Endothelial cell of umbilical vein (primary cell): ENCODE measurements at regions not wholly inside any gene's neighbourhood (a gene's known extent, or its start where the extent isn't known, plus 50 kb on each side); places are given as distances from the start of the nearest gene placed in this dataset.

ENCODE experiments used
- BruUV-seq: library from RNA; stranded (reverse); fragments of 400-500 nt; replicated peaks from 2 replicates; lab custom pipeline; 2021; lab: Mats Ljungman, UMichigan
- CTCF ChIA-PET: fragments of 300-600, 350-600 bp; sonication (Branson Sonifier 250); formaldehyde crosslinking; loops from one replicate; lab custom pipeline; 2021; ENCODE audit warnings: antibody characterized with exemption, inconsistent platforms; lab: Charles Lee
- POLR2A ChIA-PET: fragments of 300-600, 350-600 bp; sonication (Branson Sonifier 250); formaldehyde crosslinking; loops from one replicate; lab custom pipeline; 2021; ENCODE audit warnings: antibody characterized with exemption, inconsistent platforms; lab: Charles Lee
- DNase-seq: peaks from one replicate; pipeline ENCODE4 v3.0.0-alpha.2; 2011; ENCODE audit warnings: low read depth, low spot score
- FAIRE-seq: peaks from 2 replicates; lab custom pipeline; 2011; peaks lifted over from hg19 to GRCh38; lab: Jason Lieb, UNC
- H2AFZ ChIP-seq: 2 replicates; pipeline ENCODE4 v1.6.0; 2012; ENCODE audit warnings: low read depth, low read length, control low read depth, inconsistent platforms
- H3K27ac ChIP-seq: 2 replicates; pipeline ENCODE4 v1.5.1; 2011; ENCODE audit warnings: low read depth, mild to moderate bottlenecking, control low read depth, low read length, moderate library complexity; ENCODE audit not compliant: insufficient read depth
- H3K27me3 ChIP-seq, 2 experiments: 2 replicates each; pipeline versions ENCODE4 v1.6.0 to v1.6.1; 2011; ENCODE audit warnings: low read length in 2 of 2, mixed read lengths in 1 of 2; ENCODE audit not compliant: control insufficient read depth in 2 of 2, insufficient read depth in 2 of 2
- H3K36me3 ChIP-seq, 2 experiments: 2 replicates in 1 of 2; 3 replicates in 1 of 2; pipeline ENCODE4 v1.5.1; 2011; ENCODE audit warnings: low read length in 2 of 2, mild to moderate bottlenecking in 1 of 2, moderate library complexity in 1 of 2; ENCODE audit not compliant: control insufficient read depth in 2 of 2, insufficient read depth in 2 of 2; ENCODE audit errors: extremely low read depth in 1 of 2
- H3K4me1 ChIP-seq: 3 replicates; pipeline ENCODE4 v1.5.1; 2011; ENCODE audit warnings: mild to moderate bottlenecking, low read length; ENCODE audit not compliant: control insufficient read depth, insufficient read depth; ENCODE audit errors: extremely low read depth
- H3K4me2 ChIP-seq: 2 replicates; pipeline ENCODE4 v1.6.1; 2011; ENCODE audit warnings: low read length, control low read depth, mixed read lengths; ENCODE audit not compliant: insufficient read depth
- H3K4me3 ChIP-seq, 3 experiments: fragments of 200-600 bp in 1 of 3; sonication (generic), shearing (Covaris generic) in 1 of 3; replicated peaks in 1 of 3; 2 replicates each; pipeline ENCODE4 v1.5.1; 2011 to 2016; ENCODE audit warnings: control low read depth in 3 of 3, low read length in 3 of 3, mild to moderate bottlenecking in 2 of 3, inconsistent platforms in 1 of 3, low read depth in 1 of 3, moderate library complexity in 1 of 3; ENCODE audit not compliant: insufficient read depth in 1 of 3
- H3K79me2 ChIP-seq: 2 replicates; pipeline ENCODE4 v1.6.0; 2012; ENCODE audit warnings: low read length, inconsistent platforms; ENCODE audit not compliant: control insufficient read depth, insufficient read depth
- H3K9ac ChIP-seq: replicated peaks from 2 replicates; pipeline ENCODE3; 2011; ENCODE audit warnings: low read length, control low read depth; ENCODE audit not compliant: insufficient read depth; ENCODE audit errors: extremely low read depth
- H3K9me1 ChIP-seq: replicated peaks from 3 replicates; pipeline ENCODE4 v1.6.0; 2011; ENCODE audit warnings: mild to moderate bottlenecking, low read length; ENCODE audit not compliant: control insufficient read depth, insufficient read depth; ENCODE audit errors: extremely low read depth
- H3K9me3 ChIP-seq: replicated peaks from 2 replicates; pipeline ENCODE4 v1.5.1; 2012; ENCODE audit warnings: low read length, inconsistent platforms; ENCODE audit not compliant: control insufficient read depth, insufficient read depth
- H4K20me1 ChIP-seq: replicated peaks from 2 replicates; pipeline ENCODE3; 2011; ENCODE audit warnings: mild to moderate bottlenecking, low read length; ENCODE audit not compliant: control insufficient read depth, insufficient read depth; ENCODE audit errors: extremely low read depth
- CTCF ChIP-seq, 2 donors: IDR thresholded peaks; 1 replicate in 1 of 2; 2 replicates in 1 of 2; pipeline ENCODE4 v1.5.1; 2011; ENCODE audit warnings: low read length in 2 of 2, mild to moderate bottlenecking in 2 of 2, moderate library complexity in 2 of 2, control low read depth in 1 of 2, inconsistent platforms in 1 of 2, low read depth in 1 of 2; ENCODE audit not compliant: insufficient read depth in 1 of 2; ENCODE audit errors: extremely low read depth in 1 of 2
- FOS ChIP-seq: IDR thresholded peaks from 2 replicates; pipeline ENCODE4 v1.6.1; 2011; ENCODE audit warnings: mild to moderate bottlenecking, low read length, moderate library complexity, borderline replicate concordance; ENCODE audit not compliant: insufficient read depth
- GATA2 ChIP-seq: IDR thresholded peaks from 2 replicates; pipeline ENCODE4 v1.7.0; 2011; ENCODE audit warnings: low read depth, mild to moderate bottlenecking, moderate library complexity, mixed read lengths, low read length; ENCODE audit not compliant: insufficient read length, insufficient read depth
- JUN ChIP-seq: IDR thresholded peaks from 2 replicates; pipeline ENCODE4 v1.6.1; 2011; ENCODE audit warnings: borderline replicate concordance, low read depth; ENCODE audit not compliant: insufficient read length, insufficient read depth
- MAX ChIP-seq: IDR thresholded peaks from 2 replicates; pipeline ENCODE4 v1.6.1; 2011; ENCODE audit not compliant: insufficient read depth, insufficient read length
- MYC ChIP-seq: IDR thresholded peaks from one replicate; pipeline ENCODE4 v1.6.1; 2011; ENCODE audit warnings: mild to moderate bottlenecking, low read depth, low read length
- POLR2AphosphoS5 ChIP-seq: IDR thresholded peaks from 2 replicates; pipeline ENCODE4 v1.6.1; 2012; ENCODE audit warnings: low read depth, mild to moderate bottlenecking, control low read depth, low read length, moderate library complexity; ENCODE audit not compliant: insufficient read depth
- dilution Hi-C: fragments of 300-500 bp; cut with MboI; formaldehyde crosslinking; loops from one replicate; pipeline ENCODE4 v1.15.0; 2019; ENCODE audit warnings: low sequenced_read_pairs; ENCODE audit not compliant: extremely low pct_ligation_motif_present
- intact Hi-C: fragments of 100-400 bp; cut with micrococcal nuclease; formaldehyde crosslinking; loops from one replicate; pipeline ENCODE4 v1.10.0; 2022

- no peak overlapping the region for H3K27ac ChIP-seq
- no peak overlapping the region for H3K4me3 ChIP-seq
- no peaks in the 10 kb centered on the region for H4K20me1 ChIP-seq
- peaks cover 8% of the 10 kb centered on the region for H3K9me3 ChIP-seq
- H2AFZ ChIP-seq, result no peak overlapping the region
- no peak for DNase-seq
- CTCF ChIA-PET, result no interaction called here
- no peaks in the 10 kb centered on the region for H3K9me1 ChIP-seq
- POLR2A ChIA-PET, result no interaction called here
- H3K9ac ChIP-seq, result no peak overlapping the region
- dilution Hi-C loops, result no loop called here
- intact Hi-C loops, result no loop called here
- H3K4me2 ChIP-seq, result no peak overlapping the region
- no TSS peak for BruUV-seq
- TF ChIP-seq POLR2AphosphoS5, result no peak
- TF ChIP-seq GATA2, result no peak
- no peak for TF ChIP-seq CTCF (IDR thresholded peaks at IDR 0.05; ENCODE audit: extremely low read depth in 1 of 2, insufficient read depth in 1 of 2, low read depth in 1 of 2, low read length in 2 of 2)
- TF ChIP-seq JUN, result no peak
- TF ChIP-seq FOS, result no peak
- TF ChIP-seq MAX, result no peak
- no peak for TF ChIP-seq MYC
- no peaks in the 10 kb centered on the region for H3K79me2 ChIP-seq
- no peaks in the 10 kb centered on the region for H3K4me1 ChIP-seq
- no peaks in the 10 kb centered on the region for H3K27me3 ChIP-seq
- no peak for FAIRE-seq
- no peaks in the 10 kb centered on the region for H3K36me3 ChIP-seq
These were observed 375.7 kb upstream of the VWC2 start for GRCh38 chr7:49397750-49398149.
